HG02610 (cell line): ENCODE measurements at regions not wholly inside any gene's neighbourhood (a gene's known extent, or its start where the extent isn't known, plus 50 kb on each side); places are given as distances from the start of the nearest gene placed in this dataset.
"Not testable (repeated sequence)": the region's sequence is repeated elsewhere in the genome, so short reads cannot be mapped to it uniquely, and the experiment has no call there.

Experiments
- ATAC-seq: cut with Tn5 transposase; IDR thresholded peaks from one replicate; pipeline ENCODE4 v1.9.1; 2021; ENCODE audit warnings: mild to moderate bottlenecking, moderate library complexity; ENCODE audit not compliant: unreplicated experiment

DNA sequence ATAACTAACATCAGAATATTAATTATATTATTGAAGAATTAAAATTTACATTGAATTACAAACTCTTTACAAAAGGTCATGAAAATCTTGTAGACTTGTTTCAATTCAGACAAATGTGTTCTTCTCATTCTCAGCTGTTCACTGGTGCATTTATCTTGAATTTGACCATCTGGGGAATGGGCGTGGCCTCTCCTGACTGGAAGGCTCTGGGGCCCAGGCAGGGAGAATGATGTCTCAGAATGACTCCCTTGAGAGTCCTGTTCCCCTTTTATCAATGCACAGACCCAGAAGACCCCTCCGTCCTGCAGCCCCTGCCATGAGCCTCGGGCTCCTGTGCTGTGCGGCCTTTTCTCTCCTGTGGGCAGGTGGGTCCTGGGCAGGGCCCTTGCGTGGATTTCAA is 242.2 kb upstream of the PRSS1 start:
- ATAC-seq = not testable (repeated sequence)

DNA sequence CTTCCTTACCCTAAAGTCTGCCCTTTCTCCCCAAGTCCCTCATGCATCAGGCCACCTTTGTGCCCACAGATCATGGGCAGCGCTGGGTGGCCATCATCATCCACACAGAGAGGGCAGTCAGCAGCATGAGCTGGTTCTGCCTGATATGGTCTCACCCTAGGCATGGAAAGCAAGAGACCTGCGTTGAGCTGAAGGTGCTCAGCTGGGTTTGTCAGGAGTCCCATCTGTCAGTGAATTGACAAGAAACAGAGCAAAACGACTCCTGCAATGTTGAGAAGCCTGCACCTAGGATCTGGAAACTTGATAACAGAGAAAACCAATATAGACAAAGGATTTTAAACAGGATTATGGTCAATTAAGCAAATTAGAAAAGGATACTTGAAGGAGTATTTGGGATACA is 242.7 kb upstream of the PRSS1 start:
- ATAC-seq = no peak

DNA sequence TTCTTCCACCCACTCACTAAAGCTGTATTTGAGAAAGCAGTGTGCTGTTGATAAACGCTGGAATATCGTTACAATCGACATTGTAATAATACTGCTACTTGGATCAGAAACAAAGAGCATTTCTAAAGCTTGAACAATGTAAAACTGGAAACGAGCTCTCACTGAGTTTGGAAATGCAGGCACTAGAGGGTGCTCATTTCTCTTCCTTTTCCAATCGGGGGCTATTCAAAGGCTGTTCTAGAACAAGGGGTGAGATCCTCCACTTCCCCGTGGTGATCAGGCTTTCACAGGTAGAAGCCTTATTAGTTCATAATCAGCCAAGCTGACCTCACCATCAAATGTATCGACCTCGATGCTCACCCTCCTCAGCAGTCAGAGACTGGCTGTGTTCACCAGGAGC is 245.3 kb upstream of the PRSS1 start:
- ATAC-seq = not testable (repeated sequence)

DNA sequence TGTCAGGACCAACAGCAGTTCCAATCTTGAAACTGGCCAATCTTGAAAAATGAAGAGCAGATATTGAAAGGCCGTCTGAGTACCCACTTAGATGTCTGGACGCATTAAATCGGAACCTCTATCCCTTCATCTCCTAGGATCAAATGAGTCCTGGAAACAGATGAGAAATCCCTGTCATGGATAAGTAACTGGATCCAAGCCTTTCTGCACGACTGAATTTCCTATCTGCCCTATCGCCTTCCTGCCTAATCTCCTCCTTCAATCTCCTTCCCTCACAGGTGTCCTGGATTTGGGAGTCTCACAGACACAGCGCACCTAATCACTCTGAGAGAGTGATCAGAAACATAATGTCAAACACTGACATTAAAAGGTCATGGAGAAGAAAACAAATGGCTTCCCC is 245.2 kb upstream of the PRSS58 start:
- no peak for ATAC-seq

DNA sequence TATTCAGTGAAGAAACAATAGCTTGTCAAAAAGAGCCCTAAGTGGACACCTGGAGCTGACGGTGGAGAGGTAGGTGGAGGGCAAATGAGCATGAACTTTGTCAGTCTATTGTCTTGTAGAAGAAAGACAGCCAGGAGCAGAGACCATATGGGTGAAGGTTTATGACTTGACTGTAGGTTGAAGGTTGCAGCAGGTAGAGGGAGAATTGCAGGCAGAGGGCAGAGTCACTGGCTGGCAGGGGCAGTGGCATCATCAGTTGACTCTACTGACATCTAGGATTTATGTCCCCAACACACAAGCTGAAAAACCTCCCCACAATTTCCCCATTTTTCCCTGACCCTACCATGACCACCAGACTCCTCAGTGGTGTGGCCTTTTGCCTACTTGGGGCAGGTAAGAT is 243.6 kb upstream of the PRSS58 start:
- no peak for ATAC-seq

DNA sequence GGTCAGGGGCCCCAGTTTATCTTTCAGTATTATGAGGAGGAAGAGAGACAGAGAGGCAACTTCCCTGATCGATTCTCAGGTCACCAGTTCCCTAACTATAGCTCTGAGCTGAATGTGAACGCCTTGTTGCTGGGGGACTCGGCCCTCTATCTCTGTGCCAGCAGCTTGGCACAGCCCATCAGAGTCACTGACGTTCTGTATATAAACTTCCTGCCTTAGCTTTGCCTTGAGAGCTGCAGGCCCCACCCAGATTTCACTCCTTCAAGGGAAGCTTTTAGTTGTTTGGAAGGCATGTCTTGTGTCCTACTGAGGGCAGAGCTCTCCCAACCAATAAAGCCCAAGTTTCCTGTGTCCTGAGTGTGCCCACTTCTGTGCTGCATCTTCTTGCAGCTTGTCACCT is 242.5 kb upstream of the PRSS58 start:
- no peak for ATAC-seq

DNA sequence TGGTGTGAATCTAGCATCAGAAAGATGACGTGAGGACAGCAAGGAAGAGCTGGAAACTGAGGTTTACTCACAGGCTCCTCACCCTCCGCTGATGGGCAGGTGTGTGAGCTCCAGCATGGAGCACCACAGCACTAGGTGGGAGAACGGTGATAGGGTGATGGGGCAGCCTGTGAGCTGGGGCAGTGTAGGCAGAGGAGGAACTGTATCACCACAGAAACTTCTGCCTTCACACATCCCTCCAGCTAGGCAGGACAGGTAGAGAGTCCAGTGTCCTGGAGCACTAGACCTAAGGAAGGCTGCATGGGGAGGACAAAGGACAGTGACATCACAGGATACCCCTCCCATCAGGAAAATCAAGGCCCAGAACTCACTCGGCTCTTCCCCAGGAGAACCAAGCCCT is 241.8 kb upstream of the PRSS58 start:
- ATAC-seq = no peak

DNA sequence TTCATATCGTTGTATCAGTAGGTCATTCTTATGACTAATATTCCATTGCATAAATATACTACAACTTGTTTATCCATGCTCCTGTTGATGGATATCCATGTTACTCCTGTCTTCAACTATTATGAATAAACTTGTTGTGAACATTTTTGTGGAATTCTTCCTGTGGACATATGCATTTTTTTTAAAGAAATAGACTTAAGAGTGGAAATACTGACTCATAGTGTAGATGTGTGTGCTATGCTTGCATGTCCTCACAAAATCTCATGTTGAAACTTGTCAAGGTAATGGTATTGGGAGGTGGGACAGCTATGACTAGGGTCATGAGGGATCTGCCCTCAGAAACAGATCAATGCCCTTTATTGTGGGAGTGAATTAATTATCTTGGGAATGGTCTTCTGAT is 240.5 kb upstream of the PRSS58 start:
- no peak for ATAC-seq

DNA sequence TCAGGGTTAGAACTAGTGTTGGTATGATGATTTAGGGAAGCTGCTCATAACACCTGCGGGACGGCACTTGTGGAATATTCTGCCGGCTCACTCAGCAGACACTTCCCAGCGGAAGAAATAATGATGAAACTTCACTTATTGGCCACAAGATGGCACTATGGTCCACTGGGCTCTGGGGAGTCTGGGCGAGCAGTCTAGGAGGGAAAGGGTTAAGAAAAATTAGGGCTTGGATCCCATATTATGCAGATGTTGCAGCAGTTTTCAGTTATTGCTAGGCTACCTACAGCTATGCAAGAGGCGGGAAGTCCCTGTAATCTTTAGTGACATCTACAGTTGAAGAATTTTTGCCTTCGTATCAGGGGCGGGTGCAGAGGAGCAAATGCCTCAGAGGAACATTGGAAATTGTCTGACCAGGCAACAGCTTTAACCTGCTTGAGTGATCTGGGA is 238.7 kb upstream of the PRSS58 start:
- ATAC-seq = peak; percentile 57

DNA sequence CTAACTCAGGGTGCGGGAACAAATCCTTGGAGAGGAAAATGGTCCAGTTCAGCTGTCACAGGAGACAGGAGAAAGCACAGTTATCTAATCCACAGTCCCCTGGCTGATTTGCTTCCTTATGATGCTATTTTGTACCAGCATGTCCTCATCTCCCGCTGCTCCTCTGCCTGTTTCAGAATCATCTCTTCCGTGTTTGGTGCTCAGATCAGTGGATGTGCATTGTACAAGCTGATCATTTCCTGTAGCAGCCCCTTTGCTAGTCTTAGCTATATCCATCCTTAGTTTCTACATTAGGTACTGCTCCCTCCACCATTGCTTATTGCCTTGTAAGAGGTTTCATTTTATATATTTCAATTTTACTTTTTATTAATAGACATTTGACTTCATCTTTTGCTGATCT is 238.0 kb upstream of the PRSS58 start:
- ATAC-seq = not testable (repeated sequence)

DNA sequence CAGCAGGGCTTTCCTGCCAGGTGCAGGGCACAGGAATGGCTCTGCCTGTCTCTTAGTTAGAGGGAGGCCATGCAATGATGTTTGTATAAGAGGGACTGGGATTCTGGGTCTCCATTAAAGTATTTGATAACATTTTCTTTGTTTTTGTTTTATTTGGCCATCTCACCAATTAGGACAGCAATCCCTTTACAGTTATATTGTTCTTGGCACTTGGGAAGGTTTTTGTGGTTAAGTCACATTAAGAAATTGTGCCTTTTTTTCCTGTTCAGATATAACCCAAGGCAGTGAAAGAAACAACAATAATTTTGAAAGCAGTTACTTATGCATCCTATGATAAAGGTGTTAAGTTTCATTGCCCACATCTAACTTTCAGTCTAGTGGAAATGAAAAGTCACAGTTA is 237.4 kb upstream of the PRSS58 start:
- not testable (repeated sequence) for ATAC-seq

DNA sequence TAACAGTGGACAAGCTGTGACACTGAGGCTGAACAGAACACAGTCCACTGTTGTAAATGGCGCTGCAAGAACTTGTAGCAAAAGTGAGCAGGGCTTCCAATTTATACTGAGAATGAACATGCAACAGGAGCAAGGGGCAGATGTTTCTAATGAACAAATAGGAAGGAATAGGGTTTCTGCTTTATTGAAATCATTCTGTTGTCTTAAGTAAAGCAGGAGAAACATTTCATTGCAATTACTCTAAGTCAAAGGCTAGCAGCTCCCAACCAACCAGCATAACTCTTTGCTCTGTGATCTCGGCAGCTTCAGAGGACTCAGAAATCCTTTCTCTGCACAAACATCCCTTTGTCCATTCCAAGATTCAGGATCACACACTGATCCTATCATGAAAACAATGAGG is 236.2 kb upstream of the PRSS58 start:
- no peak for ATAC-seq

DNA sequence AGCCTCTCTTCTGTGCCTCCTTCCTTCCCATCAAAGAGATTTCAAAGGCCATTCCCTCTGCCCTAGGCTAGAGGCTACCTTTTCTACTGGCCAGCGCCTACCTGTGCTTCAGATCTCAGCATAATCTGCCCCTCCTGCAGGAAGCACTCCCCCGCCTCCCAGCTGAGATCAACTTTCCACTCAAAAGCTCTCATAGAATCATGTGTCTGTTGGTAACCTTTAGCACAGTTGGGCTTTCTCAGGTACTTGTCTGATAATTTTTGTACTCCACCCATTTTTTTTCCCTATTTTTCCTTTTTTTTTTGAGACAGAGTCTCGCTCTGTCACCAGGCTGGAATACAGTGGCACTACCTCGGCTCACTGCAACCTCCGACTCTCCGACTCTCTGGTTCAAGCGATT is 231.0 kb upstream of the PRSS58 start:
- no peak for ATAC-seq

DNA sequence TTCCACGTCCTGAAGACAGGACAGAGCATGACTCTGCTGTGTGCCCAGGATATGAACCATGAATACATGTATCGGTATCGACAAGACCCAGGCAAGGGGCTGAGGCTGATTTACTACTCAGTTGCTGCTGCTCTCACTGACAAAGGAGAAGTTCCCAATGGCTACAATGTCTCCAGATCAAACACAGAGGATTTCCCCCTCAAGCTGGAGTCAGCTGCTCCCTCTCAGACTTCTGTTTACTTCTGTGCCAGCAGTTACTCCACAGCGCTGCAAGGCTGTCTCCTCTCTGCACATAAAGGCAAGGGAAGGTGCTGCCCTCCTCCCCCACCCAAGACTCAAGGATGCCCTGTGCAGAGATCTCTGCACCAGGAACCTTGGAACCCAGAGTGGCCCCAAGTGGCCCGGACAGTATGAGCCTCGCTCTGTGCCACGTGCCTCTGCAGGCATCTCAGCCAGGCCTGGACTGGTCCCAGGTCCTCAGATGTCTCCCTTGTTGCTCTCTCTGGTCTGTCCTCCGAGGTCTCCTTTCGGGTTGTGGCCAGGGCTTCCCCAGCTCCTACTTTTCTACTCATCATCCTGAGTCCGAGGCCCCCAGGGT is 230.3 kb upstream of the PRSS58 start:
- no peak for ATAC-seq

DNA sequence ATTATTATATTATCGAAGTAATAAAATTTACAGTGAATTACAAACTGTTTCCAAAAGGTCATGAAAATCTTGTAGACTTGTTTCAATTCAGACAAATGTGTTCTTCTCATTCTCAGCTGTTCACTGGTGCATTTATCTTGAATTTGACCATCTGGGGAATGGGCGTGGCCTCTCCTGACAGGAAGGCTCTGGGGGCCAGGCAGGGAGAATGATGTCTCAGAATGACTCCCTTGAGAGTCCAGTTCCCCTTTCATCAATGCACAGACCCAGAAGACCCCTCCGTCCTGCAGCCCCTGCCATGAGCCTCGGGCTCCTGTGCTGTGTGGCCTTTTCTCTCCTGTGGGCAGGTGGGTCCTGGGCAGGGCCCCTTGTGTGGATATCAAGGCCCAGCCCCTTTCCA is 229.7 kb upstream of the PRSS58 start:
- not testable (repeated sequence) for ATAC-seq

DNA sequence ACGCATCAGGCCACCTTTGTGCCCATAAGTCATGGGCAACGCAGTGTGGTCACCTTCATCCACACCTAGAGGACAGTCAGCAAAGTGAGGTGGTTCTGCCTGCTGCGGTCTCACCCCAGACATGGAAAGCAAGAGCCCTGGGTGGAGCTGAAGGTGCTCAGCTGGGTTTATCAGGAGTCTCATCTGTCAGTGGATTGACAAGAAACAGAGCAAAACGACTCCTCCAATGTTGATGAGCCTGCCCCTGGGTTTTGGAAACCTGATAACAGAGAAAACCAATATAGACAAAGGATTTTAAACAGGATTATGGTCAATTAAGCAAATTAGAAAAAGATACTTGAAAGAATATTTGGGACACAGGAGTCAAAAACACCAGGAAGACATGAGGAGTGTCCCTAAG is 229.3 kb upstream of the PRSS58 start:
- no peak for ATAC-seq

DNA sequence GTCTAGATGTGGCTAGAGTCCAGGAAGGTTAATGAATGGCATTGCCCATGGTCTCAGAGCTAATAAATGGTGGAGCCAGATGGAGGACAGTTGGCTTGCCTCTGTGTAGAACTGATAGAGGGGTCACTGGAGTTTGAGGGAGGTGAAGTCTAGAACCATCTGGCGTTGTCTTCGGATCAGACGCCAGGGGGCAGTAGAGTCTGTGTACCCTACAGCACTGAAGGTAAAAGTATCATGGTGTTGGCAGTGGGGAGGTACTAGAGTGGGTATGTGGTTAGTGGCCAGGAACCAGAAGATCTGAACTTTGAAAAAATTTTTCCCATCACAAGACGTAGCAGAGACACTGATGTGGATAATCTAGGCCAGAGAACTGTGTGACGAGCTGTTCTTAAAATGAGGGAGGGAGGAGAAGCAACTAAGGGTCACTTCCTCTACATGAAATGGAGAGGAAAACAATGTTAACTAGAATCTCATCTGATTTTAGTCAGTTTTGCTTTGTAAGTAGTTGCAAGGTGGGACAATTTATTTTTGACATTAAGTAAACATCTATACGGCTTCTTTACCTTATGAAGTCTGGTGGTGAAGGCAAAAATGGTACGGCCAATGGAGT is 227.9 kb upstream of the PRSS58 start:
- ATAC-seq = no peak

DNA sequence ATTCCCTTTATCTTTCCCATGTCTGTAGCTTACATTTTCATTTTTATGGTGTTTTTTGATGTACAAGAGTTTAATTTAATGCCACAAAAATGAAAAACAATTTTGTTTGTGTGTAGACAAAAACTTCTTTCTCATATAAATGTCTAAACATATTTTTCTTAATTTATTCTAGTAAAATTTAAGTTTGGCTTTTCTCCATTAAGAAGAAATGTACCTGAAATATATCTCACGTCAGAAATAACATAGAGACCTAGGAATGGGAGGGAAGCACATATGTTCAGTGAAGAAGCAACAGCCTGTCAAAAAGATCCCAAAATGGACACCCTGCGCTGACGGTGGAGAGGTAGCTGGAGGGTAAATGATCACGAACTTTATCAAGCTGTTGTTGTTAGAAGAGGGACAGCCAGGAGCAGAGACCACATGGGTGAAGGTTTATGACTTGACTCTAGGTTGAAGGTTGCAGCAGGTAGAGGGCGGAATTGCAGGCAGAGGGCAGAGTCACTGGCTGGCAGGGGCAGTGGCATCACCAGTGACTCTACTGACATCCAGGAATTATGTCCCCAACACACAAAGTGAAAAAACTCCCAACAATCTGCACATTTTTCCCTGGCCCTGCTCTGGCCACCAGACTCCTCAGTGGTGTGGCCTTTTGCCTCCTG is 225.9 kb upstream of the PRSS58 start:
- no peak for ATAC-seq

DNA sequence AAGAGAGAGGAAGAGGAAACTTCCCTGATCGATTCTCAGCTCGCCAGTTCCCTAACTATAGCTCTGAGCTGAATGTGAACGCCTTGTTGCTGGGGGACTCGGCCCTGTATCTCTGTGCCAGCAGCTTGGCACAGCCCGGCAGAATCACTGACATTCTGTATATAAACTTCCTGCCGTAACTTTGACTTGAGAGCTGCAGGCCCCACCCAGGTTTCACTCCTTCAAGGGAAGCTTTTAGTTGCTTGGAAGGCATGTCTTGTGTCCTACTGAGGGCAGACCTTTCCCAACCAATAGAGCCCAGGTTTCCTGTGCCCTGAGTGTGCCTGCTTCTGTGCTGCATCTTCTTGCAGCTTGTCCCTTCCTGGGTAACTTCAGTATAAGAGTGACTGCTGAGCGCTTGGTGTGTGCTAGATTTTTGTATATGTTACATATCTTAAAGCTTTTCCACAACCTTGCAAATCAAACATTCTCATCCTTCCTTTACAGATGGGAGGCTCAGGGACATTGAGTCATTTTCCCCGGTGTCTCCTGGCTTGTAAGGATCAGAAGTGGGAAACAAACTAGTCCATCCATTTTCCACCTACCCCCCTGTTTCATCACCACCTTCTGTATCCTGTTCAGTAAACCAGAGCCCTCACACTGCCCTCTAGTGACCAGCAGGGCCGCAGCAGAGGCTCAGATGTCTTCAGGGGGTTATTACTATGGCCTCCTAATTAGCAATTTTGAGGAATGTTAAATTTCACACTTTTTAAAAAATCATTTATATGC is 225.2 kb upstream of the PRSS58 start:
- peak; percentile 60 for ATAC-seq

DNA sequence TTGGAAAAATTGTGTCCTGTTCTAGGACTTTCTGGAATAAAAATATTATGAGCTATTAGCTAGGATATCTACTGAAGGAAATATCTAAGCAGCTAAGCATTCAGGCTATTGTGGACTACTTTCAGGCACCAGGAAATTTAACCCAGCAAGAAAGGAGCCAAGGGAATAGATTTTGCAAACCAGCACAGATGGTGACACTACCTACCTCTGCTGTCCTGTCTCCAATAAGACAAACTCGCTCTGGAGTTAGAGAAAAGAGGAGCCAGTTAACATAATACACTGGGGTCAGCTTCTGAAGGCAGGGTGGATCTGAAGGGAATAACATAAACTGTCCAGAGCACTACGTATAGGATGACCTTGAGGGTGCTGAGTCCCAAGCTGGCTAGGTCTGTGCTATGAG is 223.7 kb upstream of the PRSS58 start:
- no peak for ATAC-seq

DNA sequence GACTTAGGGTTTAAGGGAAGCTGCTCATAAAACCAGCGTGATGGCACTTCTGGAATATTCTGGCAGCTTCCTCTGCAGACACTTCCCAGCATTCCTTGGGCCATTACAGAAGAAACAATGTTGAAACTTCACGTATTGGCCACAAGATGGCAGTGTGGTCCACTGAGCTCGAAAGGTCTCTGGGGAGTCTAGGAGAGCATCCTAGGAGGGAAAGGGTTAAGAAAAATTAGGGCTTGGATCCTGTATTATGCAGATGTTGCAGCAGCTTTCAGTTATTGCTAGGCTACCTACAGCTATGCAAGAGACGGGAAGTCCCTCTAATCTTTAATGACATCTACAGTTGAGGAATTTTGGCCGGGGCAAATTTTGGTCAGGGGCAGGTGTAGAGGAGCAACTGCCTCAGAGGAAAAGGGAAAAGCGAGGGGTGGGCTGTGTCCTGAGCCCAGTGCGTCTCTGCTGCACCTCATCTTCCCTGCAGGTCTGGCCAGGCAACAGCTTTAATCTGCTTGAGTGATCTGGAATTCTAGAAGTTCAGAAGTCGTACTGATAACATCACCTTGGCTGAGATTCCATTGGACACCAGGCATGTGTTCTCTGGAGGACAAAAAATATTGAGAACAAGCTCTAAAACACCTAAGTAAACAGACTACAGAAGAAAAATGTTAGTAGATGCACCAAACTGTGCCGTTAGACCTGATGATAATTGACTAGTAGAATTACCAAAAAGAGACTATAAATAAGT is 220.8 kb upstream of the PRSS58 start:
- ATAC-seq = peak; percentile 68
